WTC11 (cell line): ENCODE measurements at regions not wholly inside any gene's neighbourhood (a gene's known extent, or its start where the extent isn't known, plus 50 kb on each side); places are given as distances from the start of the nearest gene placed in this dataset.

Experiments
- ATAC-seq: fragments of 200-7000 bp; cut with Tn5 transposase; 2 replicates; pipeline ENCODE4 v1.10.0; 2021; ENCODE audit warnings: mild to moderate bottlenecking, moderate library complexity
- CTCF ChIA-PET: fragments of 300-600 bp; sonication (Branson Sonifier 250); formaldehyde crosslinking; loops from one replicate; lab custom pipeline; 2021; ENCODE audit warnings: antibody characterized with exemption; lab: Charles Lee
- POLR2A ChIA-PET: fragments of 350-600 bp; sonication (Branson Sonifier 250); formaldehyde crosslinking; loops from one replicate; lab custom pipeline; 2021; ENCODE audit warnings: antibody characterized with exemption; lab: Charles Lee
- DNase-seq: peaks from one replicate; pipeline ENCODE4 v3.0.0; 2021; ENCODE audit warnings: low spot score
- H3K27ac Mint-ChIP-seq: 2 replicates; pipeline ENCODE4 v1.8.0; 2021; ENCODE audit warnings: mixed read lengths
- H3K27me3 Mint-ChIP-seq: 2 replicates; pipeline ENCODE4 v1.8.0; 2021; ENCODE audit warnings: low read depth, mild to moderate bottlenecking, moderate library complexity, mixed read lengths
- H3K36me3 Mint-ChIP-seq: 2 replicates; pipeline ENCODE4 v1.8.0; 2021; ENCODE audit warnings: mixed read lengths
- H3K4me1 Mint-ChIP-seq: 2 replicates; pipeline ENCODE4 v1.8.0; 2022; ENCODE audit warnings: mixed read lengths
- H3K4me3 Mint-ChIP-seq: 2 replicates; pipeline ENCODE4 v1.8.0; 2021; ENCODE audit warnings: mild to moderate bottlenecking, moderate library complexity, mixed read lengths
- H3K9me3 Mint-ChIP-seq: 2 replicates; pipeline ENCODE4 v1.8.0; 2021; ENCODE audit warnings: mixed read lengths
- ATF3 ChIP-seq: sonication (generic); formaldehyde crosslinking; conservative IDR thresholded peaks from 2 replicates; pipeline ENCODE4 v1.8.1; 2022; ENCODE audit warnings: mild to moderate bottlenecking, missing genetic modification reagents
- IRF2 ChIP-seq: sonication (generic); formaldehyde crosslinking; IDR thresholded peaks from 2 replicates; pipeline ENCODE4 v1.8.0; 2022; ENCODE audit warnings: low read depth, missing genetic modification reagents, borderline replicate concordance
- MYBL2 ChIP-seq: sonication (generic); formaldehyde crosslinking; IDR thresholded peaks from 2 replicates; pipeline ENCODE4 v1.8.1; 2023; ENCODE audit warnings: mild to moderate bottlenecking, moderate library complexity, missing genetic modification reagents
- USF2 ChIP-seq: sonication (generic); formaldehyde crosslinking; IDR thresholded peaks from 2 replicates; pipeline ENCODE4 v1.8.1; 2023; ENCODE audit warnings: mild to moderate bottlenecking, missing genetic modification reagents, moderate library complexity
- ZMAT4 ChIP-seq: fragments of 250-450 bp; sonication (Bioruptor Pico); IDR thresholded peaks from 2 replicates; pipeline ENCODE4 v1.9.0; 2021; ENCODE audit warnings: mild to moderate bottlenecking
- ZNF263 ChIP-seq: sonication (generic); formaldehyde crosslinking; IDR thresholded peaks from 2 replicates; pipeline ENCODE4 v1.8.1; 2022; ENCODE audit warnings: low read depth, mild to moderate bottlenecking, moderate library complexity, missing genetic modification reagents
- ZNF281 ChIP-seq: sonication (generic); formaldehyde crosslinking; IDR thresholded peaks from 2 replicates; pipeline ENCODE4 v1.8.0; 2023; ENCODE audit warnings: mild to moderate bottlenecking, missing genetic modification reagents
- ZNF317 ChIP-seq: sonication (generic); formaldehyde crosslinking; IDR thresholded peaks from 2 replicates; pipeline ENCODE4 v1.8.1; 2023; ENCODE audit warnings: low read depth, mild to moderate bottlenecking, moderate library complexity, missing genetic modification reagents, borderline replicate concordance
- ZNF396 ChIP-seq: fragments of 250-450 bp; sonication (Bioruptor Pico); IDR thresholded peaks from 2 replicates; pipeline ENCODE4 v1.8.0; 2021; ENCODE audit warnings: mild to moderate bottlenecking, moderate library complexity, borderline replicate concordance
- ZNF416 ChIP-seq: fragments of 250-450 bp; sonication (Bioruptor Pico); IDR thresholded peaks from 2 replicates; pipeline ENCODE4 v1.9.0; 2021; ENCODE audit warnings: mild to moderate bottlenecking, inconsistent platforms
- ZNF423 ChIP-seq: fragments of 250-450 bp; sonication (Bioruptor Pico); IDR thresholded peaks from 2 replicates; pipeline ENCODE4 v2.1.2; 2022; ENCODE audit warnings: mild to moderate bottlenecking, moderate library complexity
- TF ChIP-seq, protein P1 (sequence below): sonication (generic); formaldehyde crosslinking; IDR thresholded peaks from 2 replicates; pipeline ENCODE4 v1.8.1; 2022; ENCODE audit warnings: low read depth, missing genetic modification reagents, borderline replicate concordance
- TF ChIP-seq, protein P2 (sequence below): fragments of 250-450 bp; sonication (Bioruptor Pico); IDR thresholded peaks from 2 replicates; pipeline ENCODE4 v1.9.0; 2021; ENCODE audit warnings: mild to moderate bottlenecking
- TF ChIP-seq, protein P3 (sequence below): sonication (generic); formaldehyde crosslinking; IDR thresholded peaks from 2 replicates; pipeline ENCODE4 v1.8.1; 2022; ENCODE audit warnings: missing genetic modification reagents, borderline replicate concordance
- TF ChIP-seq, protein P4 (sequence below): sonication (generic); formaldehyde crosslinking; IDR thresholded peaks from 2 replicates; pipeline ENCODE4 v1.8.0; 2022; ENCODE audit warnings: mild to moderate bottlenecking, missing genetic modification reagents

DNA sequence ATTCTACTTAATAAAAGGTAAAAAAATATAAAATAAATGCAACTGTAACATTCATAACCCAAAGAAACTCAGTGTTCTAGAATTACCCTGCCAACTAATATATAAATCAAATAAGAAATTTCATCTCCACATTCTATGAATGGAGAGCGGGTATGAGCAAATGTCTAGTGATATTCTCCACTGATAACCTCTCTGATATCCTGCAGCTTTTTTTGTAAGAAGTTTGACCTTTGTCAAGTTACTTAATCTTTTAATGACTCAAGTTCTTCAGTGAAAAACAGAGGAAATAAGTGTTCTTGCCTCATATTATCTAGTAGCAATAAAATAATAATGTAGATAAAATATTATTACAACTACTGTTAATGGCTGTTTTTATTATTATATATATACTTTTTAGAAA lies 1275.6 kb upstream of the CDH9 start:
- H3K9me3 Mint-ChIP-seq = peaks cover 17% of the 10 kb centered on the region
- ChIA-PET CTCF (no interaction called here), POLR2A (no interaction called here)
- H3K4me3 Mint-ChIP-seq = no peak overlapping the region
- no peaks in the 10 kb centered on the region for H3K27me3 Mint-ChIP-seq
- DNase-seq (no peak), ATAC-seq (no peak)
- H3K36me3 Mint-ChIP-seq = no peaks in the 10 kb centered on the region
- TF ChIP-seq, protein P1, sequence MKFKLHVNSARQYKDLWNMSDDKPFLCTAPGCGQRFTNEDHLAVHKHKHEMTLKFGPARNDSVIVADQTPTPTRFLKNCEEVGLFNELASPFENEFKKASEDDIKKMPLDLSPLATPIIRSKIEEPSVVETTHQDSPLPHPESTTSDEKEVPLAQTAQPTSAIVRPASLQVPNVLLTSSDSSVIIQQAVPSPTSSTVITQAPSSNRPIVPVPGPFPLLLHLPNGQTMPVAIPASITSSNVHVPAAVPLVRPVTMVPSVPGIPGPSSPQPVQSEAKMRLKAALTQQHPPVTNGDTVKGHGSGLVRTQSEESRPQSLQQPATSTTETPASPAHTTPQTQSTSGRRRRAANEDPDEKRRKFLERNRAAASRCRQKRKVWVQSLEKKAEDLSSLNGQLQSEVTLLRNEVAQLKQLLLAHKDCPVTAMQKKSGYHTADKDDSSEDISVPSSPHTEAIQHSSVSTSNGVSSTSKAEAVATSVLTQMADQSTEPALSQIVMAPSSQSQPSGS (CRISPR knock-in tag) = no peak
- TF ChIP-seq ZNF423 (CRISPR knock-in tag) = no peak
- no peak for TF ChIP-seq ZNF396 (CRISPR knock-in tag)
- no peak for TF ChIP-seq IRF2 (CRISPR knock-in tag)
- TF ChIP-seq, protein P2, sequence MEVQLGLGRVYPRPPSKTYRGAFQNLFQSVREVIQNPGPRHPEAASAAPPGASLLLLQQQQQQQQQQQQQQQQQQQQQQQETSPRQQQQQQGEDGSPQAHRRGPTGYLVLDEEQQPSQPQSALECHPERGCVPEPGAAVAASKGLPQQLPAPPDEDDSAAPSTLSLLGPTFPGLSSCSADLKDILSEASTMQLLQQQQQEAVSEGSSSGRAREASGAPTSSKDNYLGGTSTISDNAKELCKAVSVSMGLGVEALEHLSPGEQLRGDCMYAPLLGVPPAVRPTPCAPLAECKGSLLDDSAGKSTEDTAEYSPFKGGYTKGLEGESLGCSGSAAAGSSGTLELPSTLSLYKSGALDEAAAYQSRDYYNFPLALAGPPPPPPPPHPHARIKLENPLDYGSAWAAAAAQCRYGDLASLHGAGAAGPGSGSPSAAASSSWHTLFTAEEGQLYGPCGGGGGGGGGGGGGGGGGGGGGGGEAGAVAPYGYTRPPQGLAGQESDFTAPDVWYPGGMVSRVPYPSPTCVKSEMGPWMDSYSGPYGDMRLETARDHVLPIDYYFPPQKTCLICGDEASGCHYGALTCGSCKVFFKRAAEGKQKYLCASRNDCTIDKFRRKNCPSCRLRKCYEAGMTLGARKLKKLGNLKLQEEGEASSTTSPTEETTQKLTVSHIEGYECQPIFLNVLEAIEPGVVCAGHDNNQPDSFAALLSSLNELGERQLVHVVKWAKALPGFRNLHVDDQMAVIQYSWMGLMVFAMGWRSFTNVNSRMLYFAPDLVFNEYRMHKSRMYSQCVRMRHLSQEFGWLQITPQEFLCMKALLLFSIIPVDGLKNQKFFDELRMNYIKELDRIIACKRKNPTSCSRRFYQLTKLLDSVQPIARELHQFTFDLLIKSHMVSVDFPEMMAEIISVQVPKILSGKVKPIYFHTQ = no peak
- no peak for TF ChIP-seq ZNF317
- no peak overlapping the region for H3K27ac Mint-ChIP-seq
- no peaks in the 10 kb centered on the region for H3K4me1 Mint-ChIP-seq

DNA sequence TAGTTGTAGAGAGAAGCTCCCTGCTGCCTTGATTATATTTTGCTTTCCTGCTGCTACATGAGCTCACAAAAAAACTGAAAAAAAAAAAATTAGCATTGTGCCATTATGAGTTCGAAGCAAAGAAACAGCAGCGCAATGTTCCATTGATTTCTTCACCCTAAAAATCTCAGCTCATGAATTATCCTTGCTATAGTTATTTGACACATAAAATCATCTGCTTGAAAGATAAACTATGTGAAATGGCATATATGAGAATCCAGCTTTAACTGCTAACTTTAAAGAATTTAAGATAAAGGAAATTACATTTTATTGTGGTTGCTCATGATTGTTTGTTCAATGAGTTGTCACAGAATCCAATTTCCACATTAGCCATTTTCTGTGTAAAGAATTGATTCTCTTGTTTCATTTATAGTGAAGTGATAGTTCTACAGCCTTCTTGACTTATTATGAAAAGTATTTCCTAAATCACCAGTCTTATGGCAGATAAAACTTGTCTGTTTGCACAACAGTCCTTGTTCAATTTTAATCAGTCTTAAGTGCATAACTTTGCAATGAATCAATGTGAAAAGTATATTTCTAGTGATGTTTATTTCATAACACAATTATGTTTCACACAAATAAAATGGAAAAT lies 1275.0 kb upstream of the CDH9 start:
- no peaks in the 10 kb centered on the region for H3K27me3 Mint-ChIP-seq
- CTCF ChIA-PET = no interaction called here
- no peak overlapping the region for H3K27ac Mint-ChIP-seq
- H3K4me1 Mint-ChIP-seq = no peaks in the 10 kb centered on the region
- ATAC-seq (no peak), DNase-seq (no peak)
- no peak overlapping the region for H3K4me3 Mint-ChIP-seq
- TF ChIP-seq, protein P3, sequence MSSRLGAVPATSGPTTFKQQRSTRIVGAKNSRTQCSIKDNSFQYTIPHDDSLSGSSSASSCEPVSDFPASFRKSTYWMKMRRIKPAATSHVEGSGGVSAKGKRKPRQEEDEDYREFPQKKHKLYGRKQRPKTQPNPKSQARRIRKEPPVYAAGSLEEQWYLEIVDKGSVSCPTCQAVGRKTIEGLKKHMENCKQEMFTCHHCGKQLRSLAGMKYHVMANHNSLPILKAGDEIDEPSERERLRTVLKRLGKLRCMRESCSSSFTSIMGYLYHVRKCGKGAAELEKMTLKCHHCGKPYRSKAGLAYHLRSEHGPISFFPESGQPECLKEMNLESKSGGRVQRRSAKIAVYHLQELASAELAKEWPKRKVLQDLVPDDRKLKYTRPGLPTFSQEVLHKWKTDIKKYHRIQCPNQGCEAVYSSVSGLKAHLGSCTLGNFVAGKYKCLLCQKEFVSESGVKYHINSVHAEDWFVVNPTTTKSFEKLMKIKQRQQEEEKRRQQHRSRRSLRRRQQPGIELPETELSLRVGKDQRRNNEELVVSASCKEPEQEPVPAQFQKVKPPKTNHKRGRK (CRISPR knock-in tag) = no peak
- TF ChIP-seq ATF3 (CRISPR knock-in tag) (no peak), USF2 (CRISPR knock-in tag) (no peak), ZNF416 (CRISPR knock-in tag) (no peak), ZNF281 (CRISPR knock-in tag) (no peak), IRF2 (CRISPR knock-in tag) (no peak), ZMAT4 (CRISPR knock-in tag) (no peak), MYBL2 (CRISPR knock-in tag) (no peak), ZNF263 (CRISPR knock-in tag) (no peak)
- TF ChIP-seq, protein P4, sequence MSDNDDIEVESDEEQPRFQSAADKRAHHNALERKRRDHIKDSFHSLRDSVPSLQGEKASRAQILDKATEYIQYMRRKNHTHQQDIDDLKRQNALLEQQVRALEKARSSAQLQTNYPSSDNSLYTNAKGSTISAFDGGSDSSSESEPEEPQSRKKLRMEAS (CRISPR knock-in tag) = no peak
- peaks cover 12% of the 10 kb centered on the region for H3K9me3 Mint-ChIP-seq
- POLR2A ChIA-PET = no interaction called here
- H3K36me3 Mint-ChIP-seq = no peaks in the 10 kb centered on the region
